ENCODE measurements at regions not wholly inside any gene's neighbourhood (a gene's known extent, or its start where the extent isn't known, plus 50 kb on each side); places are given as distances from the start of the nearest gene placed in this dataset.
"Not testable (repeated sequence)": the region's sequence is repeated elsewhere in the genome, so short reads cannot be mapped to it uniquely, and the experiment has no call there.

DNA sequence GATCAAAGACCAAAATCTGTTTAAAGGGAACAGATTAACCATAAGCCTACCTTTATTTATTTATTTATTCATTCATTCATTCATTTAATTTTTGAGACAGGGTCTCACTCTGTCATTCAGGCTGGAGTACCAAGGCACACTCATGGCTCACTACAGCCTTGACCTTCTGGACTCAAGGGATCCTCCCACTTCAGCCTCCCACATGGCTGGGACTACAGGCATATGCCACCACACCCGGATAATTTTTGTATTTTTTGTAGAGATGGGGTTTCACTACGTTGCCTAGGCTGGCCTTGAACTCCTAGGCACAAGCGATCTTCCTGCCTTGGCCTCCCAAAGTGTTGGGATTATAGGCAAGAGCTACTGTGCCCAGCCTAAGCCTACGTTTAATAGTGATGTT lies 338.3 kb downstream of the SRGAP2C start:
- TF ChIP-seq, protein P1, sequence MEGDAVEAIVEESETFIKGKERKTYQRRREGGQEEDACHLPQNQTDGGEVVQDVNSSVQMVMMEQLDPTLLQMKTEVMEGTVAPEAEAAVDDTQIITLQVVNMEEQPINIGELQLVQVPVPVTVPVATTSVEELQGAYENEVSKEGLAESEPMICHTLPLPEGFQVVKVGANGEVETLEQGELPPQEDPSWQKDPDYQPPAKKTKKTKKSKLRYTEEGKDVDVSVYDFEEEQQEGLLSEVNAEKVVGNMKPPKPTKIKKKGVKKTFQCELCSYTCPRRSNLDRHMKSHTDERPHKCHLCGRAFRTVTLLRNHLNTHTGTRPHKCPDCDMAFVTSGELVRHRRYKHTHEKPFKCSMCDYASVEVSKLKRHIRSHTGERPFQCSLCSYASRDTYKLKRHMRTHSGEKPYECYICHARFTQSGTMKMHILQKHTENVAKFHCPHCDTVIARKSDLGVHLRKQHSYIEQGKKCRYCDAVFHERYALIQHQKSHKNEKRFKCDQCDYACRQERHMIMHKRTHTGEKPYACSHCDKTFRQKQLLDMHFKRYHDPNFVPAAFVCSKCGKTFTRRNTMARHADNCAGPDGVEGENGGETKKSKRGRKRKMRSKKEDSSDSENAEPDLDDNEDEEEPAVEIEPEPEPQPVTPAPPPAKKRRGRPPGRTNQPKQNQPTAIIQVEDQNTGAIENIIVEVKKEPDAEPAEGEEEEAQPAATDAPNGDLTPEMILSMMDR (conservative IDR thresholded peaks at IDR 0.05): not testable (repeated sequence)
- TF ChIP-seq EZH2 (IDR thresholded peaks at IDR 0.05; ENCODE audit: low read depth): not testable (repeated sequence)
